ENCODE measurements at regions not wholly inside any gene's neighbourhood (a gene's known extent, or its start where the extent isn't known, plus 50 kb on each side); places are given as distances from the start of the nearest gene placed in this dataset.

DNA sequence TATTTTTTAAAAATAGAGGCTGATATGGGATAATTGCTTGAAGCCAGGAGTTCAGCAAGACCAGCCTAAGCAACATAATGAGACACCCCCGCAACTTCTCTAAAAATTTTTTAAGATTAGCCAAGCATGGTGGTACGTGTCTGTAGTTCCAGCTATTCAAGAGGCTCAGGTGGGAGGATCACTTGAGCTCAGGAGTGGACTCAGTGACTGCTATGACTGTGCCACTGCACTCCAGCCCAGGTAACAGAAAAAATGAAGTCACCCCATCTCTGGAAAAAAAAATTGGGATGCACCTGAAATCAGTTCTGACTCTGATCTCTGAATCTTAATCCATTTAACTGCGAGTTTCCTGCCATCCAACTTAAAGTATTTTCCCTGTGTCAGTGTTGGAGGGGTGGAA is 124.2 kb downstream of the MRPS6 start:
- TF ChIP-seq, protein P1, sequence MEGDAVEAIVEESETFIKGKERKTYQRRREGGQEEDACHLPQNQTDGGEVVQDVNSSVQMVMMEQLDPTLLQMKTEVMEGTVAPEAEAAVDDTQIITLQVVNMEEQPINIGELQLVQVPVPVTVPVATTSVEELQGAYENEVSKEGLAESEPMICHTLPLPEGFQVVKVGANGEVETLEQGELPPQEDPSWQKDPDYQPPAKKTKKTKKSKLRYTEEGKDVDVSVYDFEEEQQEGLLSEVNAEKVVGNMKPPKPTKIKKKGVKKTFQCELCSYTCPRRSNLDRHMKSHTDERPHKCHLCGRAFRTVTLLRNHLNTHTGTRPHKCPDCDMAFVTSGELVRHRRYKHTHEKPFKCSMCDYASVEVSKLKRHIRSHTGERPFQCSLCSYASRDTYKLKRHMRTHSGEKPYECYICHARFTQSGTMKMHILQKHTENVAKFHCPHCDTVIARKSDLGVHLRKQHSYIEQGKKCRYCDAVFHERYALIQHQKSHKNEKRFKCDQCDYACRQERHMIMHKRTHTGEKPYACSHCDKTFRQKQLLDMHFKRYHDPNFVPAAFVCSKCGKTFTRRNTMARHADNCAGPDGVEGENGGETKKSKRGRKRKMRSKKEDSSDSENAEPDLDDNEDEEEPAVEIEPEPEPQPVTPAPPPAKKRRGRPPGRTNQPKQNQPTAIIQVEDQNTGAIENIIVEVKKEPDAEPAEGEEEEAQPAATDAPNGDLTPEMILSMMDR (IDR thresholded peaks at IDR 0.05; ENCODE audit: low read depth, low read length), result no peak
- TF ChIP-seq POLR2A (IDR thresholded peaks at IDR 0.05; ENCODE audit: extremely low read depth, insufficient read length), result no peak

Measured in NB4 (cell line).